Activated CD8-positive, alpha-beta memory T cell treated with anti-CD3 and anti-CD28 coated beads for 24 hours (primary cell): ENCODE measurements at regions not wholly inside any gene's neighbourhood (a gene's known extent, or its start where the extent isn't known, plus 50 kb on each side); places are given as distances from the start of the nearest gene placed in this dataset.

Experiments
- DNase-seq: peaks from one replicate; pipeline ENCODE4 v3.0.0-alpha.2; 2020

- DNase-seq: no peak
Measured at GRCh38 chr2:57987835-57988573, 58.6 kb upstream of the VRK2 start.

GRCh38 chr2:57990118-57990725 lies 56.4 kb upstream of the VRK2 start:
- DNase-seq: no peak
